Transverse colon (tissue), 4 donors: ENCODE measurements at regions not wholly inside any gene's neighbourhood (a gene's known extent, or its start where the extent isn't known, plus 50 kb on each side); places are given as distances from the start of the nearest gene placed in this dataset.

ENCODE experiments used
- POLR2AphosphoS5 ChIP-seq, 3 donors: sonication (generic); formaldehyde crosslinking; IDR thresholded peaks; one replicate each; pipeline ENCODE4 v1.6.1; 2016; ENCODE audit warnings: antibody characterized with exemption in 3 of 3
- TF ChIP-seq, protein P1 (sequence below), 5 experiments: fragments of 200-600 bp in 3 of 5; fragments of 450-650 bp in 2 of 5; sonication (generic) in 3 of 5; IDR thresholded peaks; 1 replicate in 2 of 5; 2 replicates in 3 of 5; pipeline ENCODE4 v1.5.1; 2016 to 2017; ENCODE audit warnings: antibody characterized with exemption in 5 of 5, inconsistent platforms in 3 of 5, mild to moderate bottlenecking in 2 of 5, moderate library complexity in 1 of 5

DNA sequence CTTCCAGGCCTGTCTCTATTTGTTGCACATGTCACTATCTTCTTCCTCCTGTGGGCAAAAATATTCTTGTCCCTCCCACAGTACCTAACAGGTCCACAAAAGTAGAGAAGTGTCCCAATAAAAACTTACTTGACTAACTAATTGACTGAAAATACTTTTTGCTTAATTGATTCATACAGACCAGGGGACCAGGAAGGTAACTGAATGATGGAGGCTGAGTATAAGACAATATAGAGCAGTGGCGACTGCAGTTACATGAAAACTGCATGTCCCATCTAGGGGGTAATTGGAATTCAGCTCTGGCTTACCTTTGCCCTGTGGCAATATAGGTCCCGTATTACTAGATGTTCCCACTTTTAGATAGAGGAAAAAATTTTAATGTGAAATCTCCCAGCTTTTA is 112.9 kb upstream of the CREB1 start:
- no peak for TF ChIP-seq POLR2AphosphoS5 (IDR thresholded peaks at IDR 0.05)
- TF ChIP-seq, protein P1, sequence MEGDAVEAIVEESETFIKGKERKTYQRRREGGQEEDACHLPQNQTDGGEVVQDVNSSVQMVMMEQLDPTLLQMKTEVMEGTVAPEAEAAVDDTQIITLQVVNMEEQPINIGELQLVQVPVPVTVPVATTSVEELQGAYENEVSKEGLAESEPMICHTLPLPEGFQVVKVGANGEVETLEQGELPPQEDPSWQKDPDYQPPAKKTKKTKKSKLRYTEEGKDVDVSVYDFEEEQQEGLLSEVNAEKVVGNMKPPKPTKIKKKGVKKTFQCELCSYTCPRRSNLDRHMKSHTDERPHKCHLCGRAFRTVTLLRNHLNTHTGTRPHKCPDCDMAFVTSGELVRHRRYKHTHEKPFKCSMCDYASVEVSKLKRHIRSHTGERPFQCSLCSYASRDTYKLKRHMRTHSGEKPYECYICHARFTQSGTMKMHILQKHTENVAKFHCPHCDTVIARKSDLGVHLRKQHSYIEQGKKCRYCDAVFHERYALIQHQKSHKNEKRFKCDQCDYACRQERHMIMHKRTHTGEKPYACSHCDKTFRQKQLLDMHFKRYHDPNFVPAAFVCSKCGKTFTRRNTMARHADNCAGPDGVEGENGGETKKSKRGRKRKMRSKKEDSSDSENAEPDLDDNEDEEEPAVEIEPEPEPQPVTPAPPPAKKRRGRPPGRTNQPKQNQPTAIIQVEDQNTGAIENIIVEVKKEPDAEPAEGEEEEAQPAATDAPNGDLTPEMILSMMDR (IDR thresholded peaks at IDR 0.05), result no peak
